Lower leg skin (tissue), 3 donors: ENCODE measurements at regions not wholly inside any gene's neighbourhood (a gene's known extent, or its start where the extent isn't known, plus 50 kb on each side); places are given as distances from the start of the nearest gene placed in this dataset.
"Not testable (repeated sequence)": the region's sequence is repeated elsewhere in the genome, so short reads cannot be mapped to it uniquely, and the experiment has no call there.

Experiments used
- CTCF ChIP-seq, 3 donors: fragments of 450-650 bp; IDR thresholded peaks; one replicate each; pipeline ENCODE4 v1.5.1; 2016; ENCODE audit warnings: antibody characterized with exemption in 3 of 3, mild to moderate bottlenecking in 3 of 3, moderate library complexity in 2 of 3
- POLR2A ChIP-seq, 2 donors: fragments of 450-650 bp; IDR thresholded peaks; one replicate each; pipeline ENCODE4 v1.6.1; 2016 to 2017; ENCODE audit warnings: antibody characterized with exemption in 2 of 2, mild to moderate bottlenecking in 1 of 2, moderate library complexity in 1 of 2

DNA sequence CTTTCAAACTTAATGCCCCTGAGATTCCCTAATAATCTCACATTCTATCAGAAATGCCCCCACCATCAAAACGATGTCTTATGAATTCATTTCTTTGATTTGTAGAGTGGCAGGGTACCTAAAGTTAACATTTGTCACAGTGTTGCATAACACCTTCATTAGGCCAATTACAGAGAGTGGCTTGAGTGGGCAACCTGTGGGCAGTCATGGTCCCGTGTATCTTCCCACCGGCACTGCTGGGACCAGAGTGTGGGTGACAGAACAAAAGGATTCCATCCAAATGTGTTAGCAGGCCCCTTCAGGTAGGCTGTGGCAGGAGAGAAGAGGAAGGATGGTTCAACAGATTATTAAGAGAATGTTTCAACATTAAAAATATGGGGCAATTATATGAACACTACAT is 788.8 kb upstream of the TPTE start:
- not testable (repeated sequence) for TF ChIP-seq CTCF, POLR2A (IDR thresholded peaks at IDR 0.05)
